ENCODE measurements at regions not wholly inside any gene's neighbourhood (a gene's known extent, or its start where the extent isn't known, plus 50 kb on each side); places are given as distances from the start of the nearest gene placed in this dataset.

- TF ChIP-seq, protein P1, sequence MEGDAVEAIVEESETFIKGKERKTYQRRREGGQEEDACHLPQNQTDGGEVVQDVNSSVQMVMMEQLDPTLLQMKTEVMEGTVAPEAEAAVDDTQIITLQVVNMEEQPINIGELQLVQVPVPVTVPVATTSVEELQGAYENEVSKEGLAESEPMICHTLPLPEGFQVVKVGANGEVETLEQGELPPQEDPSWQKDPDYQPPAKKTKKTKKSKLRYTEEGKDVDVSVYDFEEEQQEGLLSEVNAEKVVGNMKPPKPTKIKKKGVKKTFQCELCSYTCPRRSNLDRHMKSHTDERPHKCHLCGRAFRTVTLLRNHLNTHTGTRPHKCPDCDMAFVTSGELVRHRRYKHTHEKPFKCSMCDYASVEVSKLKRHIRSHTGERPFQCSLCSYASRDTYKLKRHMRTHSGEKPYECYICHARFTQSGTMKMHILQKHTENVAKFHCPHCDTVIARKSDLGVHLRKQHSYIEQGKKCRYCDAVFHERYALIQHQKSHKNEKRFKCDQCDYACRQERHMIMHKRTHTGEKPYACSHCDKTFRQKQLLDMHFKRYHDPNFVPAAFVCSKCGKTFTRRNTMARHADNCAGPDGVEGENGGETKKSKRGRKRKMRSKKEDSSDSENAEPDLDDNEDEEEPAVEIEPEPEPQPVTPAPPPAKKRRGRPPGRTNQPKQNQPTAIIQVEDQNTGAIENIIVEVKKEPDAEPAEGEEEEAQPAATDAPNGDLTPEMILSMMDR (IDR thresholded peaks at IDR 0.05): no peak
- no peak for TF ChIP-seq JUN (IDR thresholded peaks at IDR 0.05)
These were observed 108.7 kb upstream of the FUNDC1 start for GRCh38 chrX:44651358-44651757.
